GM23338 (cell line): ENCODE measurements at regions not wholly inside any gene's neighbourhood (a gene's known extent, or its start where the extent isn't known, plus 50 kb on each side); places are given as distances from the start of the nearest gene placed in this dataset.

Experiments used
- ATAC-seq: fragments of 200-7000 bp; cut with Tn5 transposase; 3 replicates; pipeline ENCODE4 v1.9.1; 2020
- DNase-seq: peaks from one replicate; pipeline ENCODE4 v3.0.0-alpha.2; 2015; ENCODE audit warnings: low spot score
- H2AFZ ChIP-seq: fragments of 200-600 bp; sonication (generic); 2 replicates; pipeline ENCODE4 v1.8.0; 2016; ENCODE audit warnings: antibody characterized with exemption, mild to moderate bottlenecking, moderate library complexity
- H3F3A ChIP-seq: fragments of 200-600 bp; sonication (generic); replicated peaks from 2 replicates; pipeline ENCODE4 v1.8.0; 2017; ENCODE audit warnings: antibody characterized with exemption, mixed run types, low read depth
- H3K27ac ChIP-seq: fragments of 200-600 bp; sonication (generic); 2 replicates; pipeline ENCODE4 v1.6.1; 2016; ENCODE audit warnings: low read depth
- H3K27me3 ChIP-seq: fragments of 200-600 bp; sonication (generic); 2 replicates; pipeline ENCODE4 v1.8.0; 2016; ENCODE audit warnings: mild to moderate bottlenecking, mixed run types, moderate library complexity; ENCODE audit not compliant: insufficient read depth
- H3K36me3 ChIP-seq: fragments of 200-600 bp; sonication (generic); 2 replicates; pipeline ENCODE4 v1.8.0; 2016; ENCODE audit warnings: mild to moderate bottlenecking; ENCODE audit not compliant: insufficient read depth
- H3K4me1 ChIP-seq: fragments of 200-600 bp; sonication (generic); 2 replicates; pipeline ENCODE4 v1.8.0; 2016; ENCODE audit warnings: mild to moderate bottlenecking, moderate library complexity; ENCODE audit not compliant: insufficient read depth
- H3K4me2 ChIP-seq: fragments of 200-600 bp; sonication (generic); 2 replicates; pipeline ENCODE4 v1.7.1; 2017; ENCODE audit warnings: mixed run types
- H3K4me3 ChIP-seq: fragments of 200-600 bp; sonication (generic); 2 replicates; pipeline ENCODE4 v1.6.1; 2016; ENCODE audit warnings: mixed run types
- H3K79me2 ChIP-seq: fragments of 200-600 bp; sonication (generic); replicated peaks from 2 replicates; pipeline ENCODE4 v1.8.0; 2017; ENCODE audit warnings: mild to moderate bottlenecking; ENCODE audit not compliant: insufficient read depth
- H3K9me2 ChIP-seq: fragments of 200-600 bp; sonication (generic); 2 replicates; pipeline ENCODE4 v1.8.0; 2017; ENCODE audit not compliant: insufficient read depth
- H4K20me1 ChIP-seq: fragments of 200-600 bp; sonication (generic); replicated peaks from 2 replicates; pipeline ENCODE4 v1.8.0; 2017; ENCODE audit warnings: mild to moderate bottlenecking; ENCODE audit not compliant: insufficient read depth
- H3K27ac Mint-ChIP-seq: 2 replicates; pipeline ENCODE4 v1.8.0; 2020; ENCODE audit warnings: inconsistent platforms, mild to moderate bottlenecking, moderate library complexity, mixed read lengths
- H3K27me3 Mint-ChIP-seq: 3 replicates; pipeline ENCODE4 v1.8.0; 2022; ENCODE audit warnings: low read depth, mild to moderate bottlenecking, moderate library complexity, mixed read lengths, inconsistent platforms; ENCODE audit not compliant: insufficient read depth, poor library complexity
- H3K36me3 Mint-ChIP-seq: 3 replicates; pipeline ENCODE4 v1.8.0; 2021; ENCODE audit warnings: low read depth, mild to moderate bottlenecking, inconsistent platforms, moderate library complexity, mixed read lengths
- H3K4me1 Mint-ChIP-seq: 3 replicates; pipeline ENCODE4 v1.8.0; 2020; ENCODE audit warnings: mild to moderate bottlenecking, inconsistent platforms, mixed read lengths
- H3K4me3 Mint-ChIP-seq: 3 replicates; pipeline ENCODE4 v1.8.0; 2021; ENCODE audit warnings: moderate library complexity, mild to moderate bottlenecking, inconsistent platforms, mixed read lengths
- H3K9me3 Mint-ChIP-seq: 3 replicates; pipeline ENCODE4 v1.8.0; 2020; ENCODE audit warnings: moderate library complexity, mild to moderate bottlenecking, inconsistent platforms, mixed read lengths
- CREB1 ChIP-seq: fragments of 250-450 bp; sonication (Bioruptor Pico); IDR thresholded peaks from 2 replicates; pipeline ENCODE4 v1.5.0; 2020; ENCODE audit warnings: low read depth, mild to moderate bottlenecking, moderate library complexity
- EZH2 ChIP-seq: fragments of 200-600 bp; sonication (generic); IDR thresholded peaks from one replicate; pipeline ENCODE4 v1.8.0; 2017; ENCODE audit warnings: antibody characterized with exemption, mild to moderate bottlenecking, low read depth; ENCODE audit not compliant: unreplicated experiment
- EZH2phosphoT487 ChIP-seq: fragments of 200-600 bp; sonication (generic); IDR thresholded peaks from one replicate; pipeline ENCODE4 v1.8.1; 2018; ENCODE audit warnings: antibody characterized with exemption; ENCODE audit not compliant: unreplicated experiment
- JUNB ChIP-seq: IDR thresholded peaks from one replicate; pipeline ENCODE4 v1.6.1; 2016; ENCODE audit warnings: antibody characterized with exemption; ENCODE audit not compliant: unreplicated experiment
- NANOG ChIP-seq: IDR thresholded peaks from 2 replicates; pipeline ENCODE4 v1.6.1; 2016; ENCODE audit warnings: antibody characterized with exemption, borderline replicate concordance
- POLR2AphosphoS5 ChIP-seq: IDR thresholded peaks from 2 replicates; pipeline ENCODE4 v1.6.1; 2016; ENCODE audit warnings: antibody characterized with exemption, low read depth
- STAT1 ChIP-seq: IDR thresholded peaks from one replicate; pipeline ENCODE4 v1.6.1; 2016; ENCODE audit warnings: antibody characterized with exemption; ENCODE audit not compliant: unreplicated experiment
- ZNF114 ChIP-seq: fragments of 250-450 bp; sonication (Bioruptor Pico); IDR thresholded peaks from 2 replicates; pipeline ENCODE4 v1.5.0; 2020; ENCODE audit warnings: mild to moderate bottlenecking, moderate library complexity
- ZNF331 ChIP-seq: fragments of 250-450 bp; sonication (Bioruptor Pico); IDR thresholded peaks from 2 replicates; pipeline ENCODE4 v1.5.0; 2020; ENCODE audit warnings: low read depth, mild to moderate bottlenecking, moderate library complexity
- TF ChIP-seq, protein P1 (sequence below), 2 experiments: fragments of 200-600 bp in 1 of 2; sonication (generic) in 1 of 2; conservative IDR thresholded peaks; 2 replicates each; pipeline versions ENCODE4 v1.5.1 to v1.6.1; 2016 to 2017; ENCODE audit warnings: antibody characterized with exemption in 2 of 2, low read depth in 2 of 2, mild to moderate bottlenecking in 2 of 2, moderate library complexity in 1 of 2
- TF ChIP-seq, protein P2 (sequence below): IDR thresholded peaks from one replicate; pipeline ENCODE4 v1.6.1; 2018; ENCODE audit warnings: antibody characterized with exemption; ENCODE audit not compliant: unreplicated experiment
- TF ChIP-seq, protein P3 (sequence below): IDR thresholded peaks from 2 replicates; pipeline ENCODE4 v1.6.1; 2016; ENCODE audit warnings: antibody characterized with exemption
- TF ChIP-seq, protein P4 (sequence below): fragments of 250-450 bp; sonication (Bioruptor Pico); IDR thresholded peaks from 2 replicates; pipeline ENCODE4 v1.5.0; 2020; ENCODE audit warnings: mild to moderate bottlenecking, moderate library complexity

DNA sequence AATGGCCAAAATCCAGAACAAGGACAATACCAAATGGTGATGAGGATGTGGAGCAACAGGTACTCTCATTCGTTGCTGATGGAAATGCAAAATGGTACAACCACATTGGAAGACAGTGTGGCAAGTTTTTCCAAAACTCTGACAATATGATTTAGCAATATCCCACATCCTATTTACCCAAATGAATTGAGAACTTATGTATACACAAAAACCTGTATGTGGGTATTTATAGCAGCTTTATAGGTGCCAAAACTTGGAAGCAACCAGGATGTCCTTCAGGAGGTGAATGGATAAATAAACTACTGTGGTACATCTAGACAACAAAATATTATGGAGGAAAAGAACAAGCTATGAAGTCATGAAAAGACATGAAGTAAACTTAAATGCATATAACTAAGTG is 156.5 kb downstream of the TFAP2A start:
- no peak overlapping the region for H3K4me2 ChIP-seq
- ATAC-seq (no peak), DNase-seq (no peak)
- no peak overlapping the region for H3K4me3 ChIP-seq
- Mint-ChIP-seq H3K36me3 (no peaks in the 10 kb centered on the region), H3K27ac (no peak overlapping the region), H3K9me3 (no peaks in the 10 kb centered on the region; the same call in 2 of the 3 replicates), H3K4me1 (no peaks in the 10 kb centered on the region), H3K27me3 (no peaks in the 10 kb centered on the region), H3K4me3 (no peak overlapping the region)
- H3K27ac ChIP-seq, result no peak overlapping the region
- TF ChIP-seq, protein P1, sequence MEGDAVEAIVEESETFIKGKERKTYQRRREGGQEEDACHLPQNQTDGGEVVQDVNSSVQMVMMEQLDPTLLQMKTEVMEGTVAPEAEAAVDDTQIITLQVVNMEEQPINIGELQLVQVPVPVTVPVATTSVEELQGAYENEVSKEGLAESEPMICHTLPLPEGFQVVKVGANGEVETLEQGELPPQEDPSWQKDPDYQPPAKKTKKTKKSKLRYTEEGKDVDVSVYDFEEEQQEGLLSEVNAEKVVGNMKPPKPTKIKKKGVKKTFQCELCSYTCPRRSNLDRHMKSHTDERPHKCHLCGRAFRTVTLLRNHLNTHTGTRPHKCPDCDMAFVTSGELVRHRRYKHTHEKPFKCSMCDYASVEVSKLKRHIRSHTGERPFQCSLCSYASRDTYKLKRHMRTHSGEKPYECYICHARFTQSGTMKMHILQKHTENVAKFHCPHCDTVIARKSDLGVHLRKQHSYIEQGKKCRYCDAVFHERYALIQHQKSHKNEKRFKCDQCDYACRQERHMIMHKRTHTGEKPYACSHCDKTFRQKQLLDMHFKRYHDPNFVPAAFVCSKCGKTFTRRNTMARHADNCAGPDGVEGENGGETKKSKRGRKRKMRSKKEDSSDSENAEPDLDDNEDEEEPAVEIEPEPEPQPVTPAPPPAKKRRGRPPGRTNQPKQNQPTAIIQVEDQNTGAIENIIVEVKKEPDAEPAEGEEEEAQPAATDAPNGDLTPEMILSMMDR (conservative IDR thresholded peaks at IDR 0.05; ENCODE audit: low read depth in 2 of 2), result no peak
- TF ChIP-seq, protein P2, sequence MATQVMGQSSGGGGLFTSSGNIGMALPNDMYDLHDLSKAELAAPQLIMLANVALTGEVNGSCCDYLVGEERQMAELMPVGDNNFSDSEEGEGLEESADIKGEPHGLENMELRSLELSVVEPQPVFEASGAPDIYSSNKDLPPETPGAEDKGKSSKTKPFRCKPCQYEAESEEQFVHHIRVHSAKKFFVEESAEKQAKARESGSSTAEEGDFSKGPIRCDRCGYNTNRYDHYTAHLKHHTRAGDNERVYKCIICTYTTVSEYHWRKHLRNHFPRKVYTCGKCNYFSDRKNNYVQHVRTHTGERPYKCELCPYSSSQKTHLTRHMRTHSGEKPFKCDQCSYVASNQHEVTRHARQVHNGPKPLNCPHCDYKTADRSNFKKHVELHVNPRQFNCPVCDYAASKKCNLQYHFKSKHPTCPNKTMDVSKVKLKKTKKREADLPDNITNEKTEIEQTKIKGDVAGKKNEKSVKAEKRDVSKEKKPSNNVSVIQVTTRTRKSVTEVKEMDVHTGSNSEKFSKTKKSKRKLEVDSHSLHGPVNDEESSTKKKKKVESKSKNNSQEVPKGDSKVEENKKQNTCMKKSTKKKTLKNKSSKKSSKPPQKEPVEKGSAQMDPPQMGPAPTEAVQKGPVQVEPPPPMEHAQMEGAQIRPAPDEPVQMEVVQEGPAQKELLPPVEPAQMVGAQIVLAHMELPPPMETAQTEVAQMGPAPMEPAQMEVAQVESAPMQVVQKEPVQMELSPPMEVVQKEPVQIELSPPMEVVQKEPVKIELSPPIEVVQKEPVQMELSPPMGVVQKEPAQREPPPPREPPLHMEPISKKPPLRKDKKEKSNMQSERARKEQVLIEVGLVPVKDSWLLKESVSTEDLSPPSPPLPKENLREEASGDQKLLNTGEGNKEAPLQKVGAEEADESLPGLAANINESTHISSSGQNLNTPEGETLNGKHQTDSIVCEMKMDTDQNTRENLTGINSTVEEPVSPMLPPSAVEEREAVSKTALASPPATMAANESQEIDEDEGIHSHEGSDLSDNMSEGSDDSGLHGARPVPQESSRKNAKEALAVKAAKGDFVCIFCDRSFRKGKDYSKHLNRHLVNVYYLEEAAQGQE, result no peak
- TF ChIP-seq JUNB (no peak), ZNF331 (CRISPR knock-in tag) (no peak), CREB1 (CRISPR knock-in tag) (no peak), ZNF114 (CRISPR knock-in tag) (no peak), NANOG (no peak), STAT1 (no peak), EZH2 (no peak), POLR2AphosphoS5 (no peak), EZH2phosphoT487 (no peak)
- TF ChIP-seq, protein P3, sequence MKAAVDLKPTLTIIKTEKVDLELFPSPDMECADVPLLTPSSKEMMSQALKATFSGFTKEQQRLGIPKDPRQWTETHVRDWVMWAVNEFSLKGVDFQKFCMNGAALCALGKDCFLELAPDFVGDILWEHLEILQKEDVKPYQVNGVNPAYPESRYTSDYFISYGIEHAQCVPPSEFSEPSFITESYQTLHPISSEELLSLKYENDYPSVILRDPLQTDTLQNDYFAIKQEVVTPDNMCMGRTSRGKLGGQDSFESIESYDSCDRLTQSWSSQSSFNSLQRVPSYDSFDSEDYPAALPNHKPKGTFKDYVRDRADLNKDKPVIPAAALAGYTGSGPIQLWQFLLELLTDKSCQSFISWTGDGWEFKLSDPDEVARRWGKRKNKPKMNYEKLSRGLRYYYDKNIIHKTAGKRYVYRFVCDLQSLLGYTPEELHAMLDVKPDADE, result no peak
- TF ChIP-seq, protein P4, sequence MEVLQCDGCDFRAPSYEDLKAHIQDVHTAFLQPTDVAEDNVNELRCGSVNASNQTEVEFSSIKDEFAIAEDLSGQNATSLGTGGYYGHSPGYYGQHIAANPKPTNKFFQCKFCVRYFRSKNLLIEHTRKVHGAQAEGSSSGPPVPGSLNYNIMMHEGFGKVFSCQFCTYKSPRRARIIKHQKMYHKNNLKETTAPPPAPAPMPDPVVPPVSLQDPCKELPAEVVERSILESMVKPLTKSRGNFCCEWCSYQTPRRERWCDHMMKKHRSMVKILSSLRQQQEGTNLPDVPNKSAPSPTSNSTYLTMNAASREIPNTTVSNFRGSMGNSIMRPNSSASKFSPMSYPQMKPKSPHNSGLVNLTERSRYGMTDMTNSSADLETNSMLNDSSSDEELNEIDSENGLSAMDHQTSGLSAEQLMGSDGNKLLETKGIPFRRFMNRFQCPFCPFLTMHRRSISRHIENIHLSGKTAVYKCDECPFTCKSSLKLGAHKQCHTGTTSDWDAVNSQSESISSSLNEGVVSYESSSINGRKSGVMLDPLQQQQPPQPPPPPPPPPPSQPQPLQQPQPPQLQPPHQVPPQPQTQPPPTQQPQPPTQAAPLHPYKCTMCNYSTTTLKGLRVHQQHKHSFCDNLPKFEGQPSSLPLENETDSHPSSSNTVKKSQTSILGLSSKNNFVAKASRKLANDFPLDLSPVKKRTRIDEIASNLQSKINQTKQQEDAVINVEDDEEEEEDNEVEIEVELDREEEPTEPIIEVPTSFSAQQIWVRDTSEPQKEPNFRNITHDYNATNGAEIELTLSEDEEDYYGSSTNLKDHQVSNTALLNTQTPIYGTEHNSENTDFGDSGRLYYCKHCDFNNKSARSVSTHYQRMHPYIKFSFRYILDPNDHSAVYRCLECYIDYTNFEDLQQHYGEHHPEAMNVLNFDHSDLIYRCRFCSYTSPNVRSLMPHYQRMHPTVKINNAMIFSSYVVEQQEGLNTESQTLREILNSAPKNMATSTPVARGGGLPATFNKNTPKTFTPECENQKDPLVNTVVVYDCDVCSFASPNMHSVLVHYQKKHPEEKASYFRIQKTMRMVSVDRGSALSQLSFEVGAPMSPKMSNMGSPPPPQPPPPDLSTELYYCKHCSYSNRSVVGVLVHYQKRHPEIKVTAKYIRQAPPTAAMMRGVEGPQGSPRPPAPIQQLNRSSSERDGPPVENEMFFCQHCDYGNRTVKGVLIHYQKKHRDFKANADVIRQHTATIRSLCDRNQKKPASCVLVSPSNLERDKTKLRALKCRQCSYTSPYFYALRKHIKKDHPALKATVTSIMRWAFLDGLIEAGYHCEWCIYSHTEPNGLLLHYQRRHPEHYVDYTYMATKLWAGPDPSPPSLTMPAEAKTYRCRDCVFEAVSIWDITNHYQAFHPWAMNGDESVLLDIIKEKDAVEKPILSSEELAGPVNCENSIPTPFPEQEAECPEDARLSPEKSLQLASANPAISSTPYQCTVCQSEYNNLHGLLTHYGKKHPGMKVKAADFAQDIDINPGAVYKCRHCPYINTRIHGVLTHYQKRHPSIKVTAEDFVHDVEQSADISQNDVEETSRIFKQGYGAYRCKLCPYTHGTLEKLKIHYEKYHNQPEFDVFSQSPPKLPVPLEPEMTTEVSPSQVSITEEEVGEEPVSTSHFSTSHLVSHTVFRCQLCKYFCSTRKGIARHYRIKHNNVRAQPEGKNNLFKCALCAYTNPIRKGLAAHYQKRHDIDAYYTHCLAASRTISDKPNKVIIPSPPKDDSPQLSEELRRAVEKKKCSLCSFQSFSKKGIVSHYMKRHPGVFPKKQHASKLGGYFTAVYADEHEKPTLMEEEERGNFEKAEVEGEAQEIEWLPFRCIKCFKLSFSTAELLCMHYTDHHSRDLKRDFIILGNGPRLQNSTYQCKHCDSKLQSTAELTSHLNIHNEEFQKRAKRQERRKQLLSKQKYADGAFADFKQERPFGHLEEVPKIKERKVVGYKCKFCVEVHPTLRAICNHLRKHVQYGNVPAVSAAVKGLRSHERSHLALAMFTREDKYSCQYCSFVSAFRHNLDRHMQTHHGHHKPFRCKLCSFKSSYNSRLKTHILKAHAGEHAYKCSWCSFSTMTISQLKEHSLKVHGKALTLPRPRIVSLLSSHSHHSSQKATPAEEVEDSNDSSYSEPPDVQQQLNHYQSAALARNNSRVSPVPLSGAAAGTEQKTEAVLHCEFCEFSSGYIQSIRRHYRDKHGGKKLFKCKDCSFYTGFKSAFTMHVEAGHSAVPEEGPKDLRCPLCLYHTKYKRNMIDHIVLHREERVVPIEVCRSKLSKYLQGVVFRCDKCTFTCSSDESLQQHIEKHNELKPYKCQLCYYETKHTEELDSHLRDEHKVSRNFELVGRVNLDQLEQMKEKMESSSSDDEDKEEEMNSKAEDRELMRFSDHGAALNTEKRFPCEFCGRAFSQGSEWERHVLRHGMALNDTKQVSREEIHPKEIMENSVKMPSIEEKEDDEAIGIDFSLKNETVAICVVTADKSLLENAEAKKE (CRISPR knock-in tag), result no peak
- no peaks in the 10 kb centered on the region for H3K4me1 ChIP-seq
- H3F3A ChIP-seq, result no peaks in the 10 kb centered on the region
- no peaks in the 10 kb centered on the region for H3K27me3 ChIP-seq
- H3K79me2 ChIP-seq, result no peaks in the 10 kb centered on the region
- no peaks in the 10 kb centered on the region for H3K9me2 ChIP-seq
- H2AFZ ChIP-seq, result no peak overlapping the region
- no peaks in the 10 kb centered on the region for H3K36me3 ChIP-seq
- H4K20me1 ChIP-seq, result no peaks in the 10 kb centered on the region
